ENCODE measurements at regions not wholly inside any gene's neighbourhood (a gene's known extent, or its start where the extent isn't known, plus 50 kb on each side); places are given as distances from the start of the nearest gene placed in this dataset.

- Histone ChIP-seq H3K9me3 (no peaks in the 10 kb centered on the region), H3K4me3 (no peak overlapping the region), H3K27ac (no peak overlapping the region), H3K4me1 (no peaks in the 10 kb centered on the region), H3K36me3 (no peaks in the 10 kb centered on the region), H3K27me3 (peaks cover 0 to 6% of the 10 kb centered on the region in 2 donors)
- intact Hi-C loops (cut with DNase I; ENCODE audit: low total_unique reads): no loop called here
- DNase-seq (ENCODE audit: low spot score in 2 of 2): no peak
- no peak for TF ChIP-seq POLR2AphosphoS5 (IDR thresholded peaks at IDR 0.05)
- no peak for TF ChIP-seq POLR2A (IDR thresholded peaks at IDR 0.05)
- TF ChIP-seq CTCF (IDR thresholded peaks at IDR 0.05): no peak
Measured at GRCh38 chr3:137075020-137075419, 117.2 kb downstream of the IL20RB start.

GRCh38 chr3:137078040-137078439, 120.3 kb downstream of the IL20RB start:
- Histone ChIP-seq H3K9me3 (no peaks in the 10 kb centered on the region), H3K36me3 (no peaks in the 10 kb centered on the region), H3K27me3 (peaks cover 0 to 6% of the 10 kb centered on the region in 2 donors), H3K27ac (no peak overlapping the region), H3K4me1 (no peaks in the 10 kb centered on the region), H3K4me3 (no peak overlapping the region)
- TF ChIP-seq POLR2A (IDR thresholded peaks at IDR 0.05): no peak
- no peak for TF ChIP-seq POLR2AphosphoS5 (IDR thresholded peaks at IDR 0.05)
- intact Hi-C loops (cut with DNase I; ENCODE audit: low total_unique reads): no loop called here
- no peak for DNase-seq (ENCODE audit: low spot score in 2 of 2)

- H3K36me3 ChIP-seq: no peaks in the 10 kb centered on the region
Measured at GRCh38 chr3:137079571-137079970, 121.8 kb downstream of the IL20RB start.

GRCh38 chr3:137081711-137082110, 123.9 kb downstream of the IL20RB start:
- intact Hi-C loops (cut with DNase I; ENCODE audit: low total_unique reads): no loop called here
- Histone ChIP-seq H3K4me3 (no peak overlapping the region), H3K36me3 (no peaks in the 10 kb centered on the region), H3K27ac (no peak overlapping the region), H3K27me3 (peaks cover 0 to 6% of the 10 kb centered on the region in 2 donors), H3K4me1 (no peaks in the 10 kb centered on the region), H3K9me3 (no peaks in the 10 kb centered on the region)
- TF ChIP-seq POLR2AphosphoS5 (IDR thresholded peaks at IDR 0.05) (no peak), CTCF (IDR thresholded peaks at IDR 0.05) (no peak), POLR2A (IDR thresholded peaks at IDR 0.05) (no peak)
- DNase-seq (ENCODE audit: low spot score in 2 of 2): no peak

More at GRCh38 chr3:137079571-137079970, 121.8 kb downstream of the IL20RB start:
- intact Hi-C loops (cut with DNase I; ENCODE audit: low total_unique reads): no loop called here
- no peaks in the 10 kb centered on the region for H3K9me3 ChIP-seq
- no peaks in the 10 kb centered on the region for H3K4me1 ChIP-seq
- H3K27ac ChIP-seq: no peak overlapping the region
- DNase-seq (ENCODE audit: low spot score in 2 of 2): no peak
- TF ChIP-seq POLR2AphosphoS5 (IDR thresholded peaks at IDR 0.05) (no peak), CTCF (IDR thresholded peaks at IDR 0.05) (no peak), POLR2A (IDR thresholded peaks at IDR 0.05) (no peak)
- H3K4me3 ChIP-seq: no peak overlapping the region
- H3K27me3 ChIP-seq: peaks cover 0 to 6% of the 10 kb centered on the region in 2 donors

GRCh38 chr3:137082763-137083162, 125.0 kb downstream of the IL20RB start:
- H3K36me3 ChIP-seq: no peaks in the 10 kb centered on the region
- no peaks in the 10 kb centered on the region for H3K9me3 ChIP-seq
- intact Hi-C loops (cut with DNase I; ENCODE audit: low total_unique reads): no loop called here
- no peaks in the 10 kb centered on the region for H3K27me3 ChIP-seq
- DNase-seq (ENCODE audit: low spot score in 2 of 2): no peak
- H3K27ac ChIP-seq: no peak overlapping the region
- H3K4me3 ChIP-seq: no peak overlapping the region
- TF ChIP-seq POLR2AphosphoS5 (IDR thresholded peaks at IDR 0.05) (no peak), CTCF (IDR thresholded peaks at IDR 0.05) (no peak), POLR2A (IDR thresholded peaks at IDR 0.05) (no peak)
- H3K4me1 ChIP-seq: no peaks in the 10 kb centered on the region

GRCh38 chr3:137083332-137083731, 125.5 kb downstream of the IL20RB start:
- H3K27ac ChIP-seq: no peak overlapping the region
- intact Hi-C loops (cut with DNase I; ENCODE audit: low total_unique reads): no loop called here

More at GRCh38 chr3:137083332-137083731, 125.5 kb downstream of the IL20RB start:
- no peak overlapping the region for H3K4me3 ChIP-seq
- TF ChIP-seq CTCF (IDR thresholded peaks at IDR 0.05): no peak
- no peak for TF ChIP-seq POLR2AphosphoS5 (IDR thresholded peaks at IDR 0.05)
- TF ChIP-seq POLR2A (IDR thresholded peaks at IDR 0.05): no peak
- H3K36me3 ChIP-seq: no peaks in the 10 kb centered on the region
- no peaks in the 10 kb centered on the region for H3K4me1 ChIP-seq
- H3K27me3 ChIP-seq: no peaks in the 10 kb centered on the region
- no peak for DNase-seq (ENCODE audit: low spot score in 2 of 2)
- H3K9me3 ChIP-seq: no peaks in the 10 kb centered on the region
